B cell (primary cell): ENCODE measurements at regions not wholly inside any gene's neighbourhood (a gene's known extent, or its start where the extent isn't known, plus 50 kb on each side); places are given as distances from the start of the nearest gene placed in this dataset.

Experiments used
- ATAC-seq: fragments of 200-7000 bp; cut with Tn5 transposase; one replicate; pipeline ENCODE4 v1.10.0; 2021; ENCODE audit warnings: low read depth, mild to moderate bottlenecking, moderate number of reproducible peaks, moderate library complexity
- CTCF ChIA-PET: fragments of 350-600 bp; sonication (Branson Sonifier 250); formaldehyde crosslinking; loops from one replicate; lab custom pipeline; 2021; ENCODE audit warnings: antibody characterized with exemption, inconsistent platforms; lab: Charles Lee
- POLR2A ChIA-PET: fragments of 350-600 bp; sonication (Branson Sonifier 250); formaldehyde crosslinking; loops from one replicate; lab custom pipeline; 2021; ENCODE audit warnings: antibody characterized with exemption; lab: Charles Lee
- DNase-seq: peaks from one replicate; pipeline ENCODE4 v3.0.0; 2013
- H2AFZ ChIP-seq: 2 replicates; pipeline ENCODE4 v1.6.1; 2012; ENCODE audit warnings: mild to moderate bottlenecking, low read depth, low read length; ENCODE audit not compliant: insufficient read depth, poor library complexity, severe bottlenecking
- H3K27ac ChIP-seq, 2 donors: 1 replicate in 1 of 2; 2 replicates in 1 of 2; pipeline ENCODE4 v1.5.1; 2012 to 2013; ENCODE audit warnings: low read length in 2 of 2, mild to moderate bottlenecking in 2 of 2, moderate library complexity in 1 of 2
- H3K27me3 ChIP-seq, 4 experiments: fragments of 200-600 bp in 1 of 4; sonication (generic) in 1 of 4; replicated peaks in 1 of 4; 1 replicate in 2 of 4; 2 replicates in 2 of 4; pipeline versions ENCODE4 v1.6.1 to v1.7.0; 2013 to 2016; ENCODE audit warnings: low read length in 3 of 4, mild to moderate bottlenecking in 2 of 4, mixed read lengths in 1 of 4, moderate library complexity in 1 of 4; ENCODE audit not compliant: insufficient read depth in 4 of 4, control insufficient read depth in 3 of 4; ENCODE audit errors: control extremely low read depth in 1 of 4
- H3K36me3 ChIP-seq, 2 experiments: replicated peaks in 1 of 2; 1 replicate in 1 of 2; 2 replicates in 1 of 2; pipeline versions ENCODE4 v1.6.1 to v1.7.1; 2013; ENCODE audit warnings: low read length in 1 of 2; ENCODE audit not compliant: insufficient read depth in 2 of 2, control insufficient read depth in 1 of 2; ENCODE audit errors: control extremely low read depth in 1 of 2, extremely low read depth in 1 of 2
- H3K4me1 ChIP-seq, 2 donors: fragments of 200-600 bp in 1 of 2; sonication (generic) in 1 of 2; 1 replicate in 1 of 2; 2 replicates in 1 of 2; pipeline versions ENCODE4 v1.5.1 to v1.6.1; 2013 to 2017; ENCODE audit warnings: low read length in 2 of 2; ENCODE audit not compliant: control insufficient read depth in 2 of 2, insufficient read depth in 2 of 2
- H3K4me2 ChIP-seq: replicated peaks from 2 replicates; pipeline ENCODE3; 2012; ENCODE audit warnings: mild to moderate bottlenecking, low read depth, low read length; ENCODE audit not compliant: poor library complexity, severe bottlenecking
- H3K4me3 ChIP-seq, 5 experiments: fragments of 200-600 bp in 1 of 5; sonication (generic) in 1 of 5; 1 replicate in 3 of 5; 2 replicates in 2 of 5; pipeline versions ENCODE4 v1.5.1 to v1.7.0; 2011 to 2016; ENCODE audit warnings: low read length in 4 of 5, mild to moderate bottlenecking in 4 of 5, low read depth in 2 of 5, control low read depth in 1 of 5, moderate library complexity in 1 of 5; ENCODE audit not compliant: insufficient read depth in 1 of 5; ENCODE audit errors: control extremely low read depth in 1 of 5, extremely low read depth in 1 of 5
- H3K79me2 ChIP-seq: fragments of 200-600 bp; sonication (generic); one replicate; pipeline ENCODE4 v1.6.0; 2016; ENCODE audit warnings: low read length; ENCODE audit not compliant: control insufficient read depth, insufficient read depth
- H3K9ac ChIP-seq: fragments of 200-600 bp; sonication (generic); 2 replicates; pipeline ENCODE4 v1.6.1; 2017; ENCODE audit warnings: mild to moderate bottlenecking, low read length, moderate library complexity
- H3K9me3 ChIP-seq, 3 donors: one replicate each; pipeline versions ENCODE4 v1.6.1 to v1.7.1; 2013; ENCODE audit warnings: low read length in 2 of 3; ENCODE audit not compliant: control insufficient read depth in 2 of 3, insufficient read depth in 1 of 3; ENCODE audit errors: control extremely low read depth in 1 of 3
- H4K20me1 ChIP-seq: 2 replicates; pipeline ENCODE4 v1.6.0; 2012; ENCODE audit warnings: mild to moderate bottlenecking, low read length; ENCODE audit not compliant: insufficient read depth, control insufficient read depth, poor library complexity, severe bottlenecking
- H3K27ac Mint-ChIP-seq: one replicate; pipeline ENCODE4 v1.8.0; 2021; ENCODE audit warnings: mixed read lengths
- H3K27me3 Mint-ChIP-seq: one replicate; pipeline ENCODE4 v1.8.0; 2021; ENCODE audit warnings: mixed read lengths
- H3K4me1 Mint-ChIP-seq: one replicate; pipeline ENCODE4 v1.8.0; 2021; ENCODE audit warnings: mixed read lengths
- H3K4me3 Mint-ChIP-seq: one replicate; pipeline ENCODE4 v1.8.0; 2021; ENCODE audit warnings: mixed read lengths
- H3K9me3 Mint-ChIP-seq: one replicate; pipeline ENCODE4 v1.8.0; 2022; ENCODE audit warnings: mixed read lengths; ENCODE audit not compliant: insufficient read depth
- CTCF ChIP-seq: fragments of 200-600 bp; IDR thresholded peaks from one replicate; pipeline ENCODE4 v1.8.0; 2022; ENCODE audit warnings: antibody characterized with exemption, mild to moderate bottlenecking
- EZH2 ChIP-seq: IDR thresholded peaks from 2 replicates; pipeline ENCODE4 v1.6.1; 2012; ENCODE audit warnings: borderline replicate concordance, low read depth, mild to moderate bottlenecking, moderate library complexity, low read length; ENCODE audit not compliant: insufficient read depth, poor library complexity, severe bottlenecking
- WGBS: methylation state at CpG from one replicate; pipeline ENCODE4 v1.1.5; 2013; ENCODE audit warnings: missing lambda C conversion rate; ENCODE audit not compliant: insufficient coverage; 5-methylcytosine and 5-hydroxymethylcytosine counted together
- intact Hi-C: fragments of 100-400 bp; cut with micrococcal nuclease; formaldehyde crosslinking; loops from one replicate; pipeline ENCODE4 v1.10.0; 2022

DNA sequence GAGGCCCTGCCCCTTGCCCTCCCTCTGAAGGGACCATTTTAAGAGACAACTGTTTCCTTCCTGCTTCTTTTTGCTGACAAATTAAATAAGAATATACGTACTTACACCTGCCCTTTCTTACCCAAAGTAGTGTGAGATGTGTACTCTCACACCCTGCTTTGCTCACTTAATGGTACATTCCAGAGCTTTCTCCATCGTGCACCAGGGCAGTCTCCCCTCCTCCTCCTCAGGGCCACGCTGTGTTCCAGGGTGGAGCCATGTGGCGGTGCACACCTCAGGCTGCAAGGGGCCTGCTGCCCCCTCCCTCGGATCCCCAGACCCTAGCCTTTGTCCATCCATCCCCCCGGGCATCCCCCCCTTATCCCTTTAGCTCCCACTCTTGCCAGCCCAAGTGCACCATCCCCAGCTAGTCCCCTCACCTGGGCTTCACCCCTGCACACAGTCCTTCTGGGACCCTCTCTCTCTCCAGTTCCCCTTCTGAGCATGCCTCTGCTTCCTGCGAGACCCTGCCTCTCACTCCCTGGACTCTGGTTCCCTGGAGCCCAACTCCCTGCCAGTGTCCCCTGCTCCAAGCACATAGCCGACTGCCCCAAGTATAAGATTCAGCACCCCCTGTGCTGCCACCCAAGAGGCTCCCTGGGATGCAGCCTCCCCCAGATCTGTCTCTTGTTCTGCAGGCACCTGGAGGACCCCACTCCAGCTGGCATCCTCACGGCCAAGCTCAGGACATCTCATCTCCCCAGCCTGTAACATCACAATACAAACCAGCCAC is 89.5 kb upstream of the IQSEC1 start:
- Mint-ChIP-seq H3K27ac (no peak overlapping the region), H3K27me3 (peaks cover 7% of the 10 kb centered on the region), H3K9me3 (no peaks in the 10 kb centered on the region), H3K4me3 (no peak overlapping the region), H3K4me1 (no peaks in the 10 kb centered on the region)
- ATAC-seq (no peak), DNase-seq (no peak)
- Histone ChIP-seq H3K36me3 (no peaks in the 10 kb centered on the region), H3K79me2 (no peaks in the 10 kb centered on the region), H3K9me3 (peaks cover 0 to under 1% (median 0%) of the 10 kb centered on the region in 3 donors), H4K20me1 (no peaks in the 10 kb centered on the region), H3K4me2 (no peak overlapping the region), H3K27ac (no peak overlapping the region), H2AFZ (no peak overlapping the region), H3K9ac (no peak overlapping the region), H3K27me3 (peaks cover 0 to 5% (median 0%) of the 10 kb centered on the region in 4 experiments), H3K4me3 (no peak overlapping the region), H3K4me1 (no peaks in the 10 kb centered on the region)
- ChIA-PET POLR2A (no interaction called here), CTCF (no interaction called here)
- TF ChIP-seq EZH2: no peak
- intact Hi-C loops: no loop called here
- WGBS: 80% methylated on average over 8 of the region's 9 CpGs

DNA sequence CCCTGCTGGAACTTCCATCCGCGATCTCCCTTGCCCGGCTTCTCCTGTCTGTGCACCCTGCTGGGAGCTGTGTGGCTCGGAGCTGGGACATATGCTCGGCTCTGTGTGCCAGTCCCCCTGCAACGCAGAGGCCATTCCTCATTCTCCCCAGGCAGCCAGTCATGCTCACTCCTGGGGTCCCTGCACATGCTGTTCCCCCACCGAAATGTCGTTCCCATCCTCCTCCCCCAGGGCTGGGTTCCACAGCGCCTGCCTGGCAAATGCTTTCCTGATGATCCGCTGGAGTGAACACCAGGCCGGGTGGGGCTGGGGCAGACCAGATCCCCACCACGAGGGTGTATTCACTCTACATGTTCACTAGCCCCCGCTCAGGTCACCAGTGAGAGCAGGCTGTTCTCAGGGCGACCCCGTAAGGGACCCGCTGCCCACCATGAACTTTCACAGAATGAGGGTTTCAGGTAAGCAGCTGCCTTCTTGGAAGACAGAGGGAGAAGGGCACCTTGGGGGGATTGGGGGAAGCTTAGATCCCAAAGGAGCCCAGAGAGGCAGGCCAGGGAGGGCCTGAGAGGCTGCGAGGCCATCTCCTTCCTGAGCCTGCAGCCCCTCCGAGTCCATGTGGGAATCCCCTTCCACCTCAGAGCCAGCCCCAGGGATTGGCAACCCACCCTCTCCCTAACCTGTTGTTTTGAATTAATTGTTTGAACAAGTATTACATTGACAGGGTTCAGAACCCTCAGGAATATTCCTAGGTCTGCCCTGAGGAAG is 88.7 kb upstream of the IQSEC1 start:
- H3K79me2 ChIP-seq: no peaks in the 10 kb centered on the region
- 94% methylated on average over 14 of the region's 18 CpGs for WGBS
- no peak for ATAC-seq

More for the DNA sequence above, 88.7 kb upstream of the IQSEC1 start:
- no peaks in the 10 kb centered on the region for H3K36me3 ChIP-seq
- H3K9ac ChIP-seq: no peak overlapping the region
- H2AFZ ChIP-seq: no peak overlapping the region
- TF ChIP-seq EZH2 (no peak), CTCF (no peak)
- H3K4me3 ChIP-seq: no peak overlapping the region
- CTCF ChIA-PET: no interaction called here
- Mint-ChIP-seq H3K27me3 (peaks cover 7% of the 10 kb centered on the region), H3K4me1 (no peaks in the 10 kb centered on the region), H3K9me3 (no peaks in the 10 kb centered on the region), H3K4me3 (no peak overlapping the region), H3K27ac (no peak overlapping the region)
- intact Hi-C loops: no loop called here
- H3K9me3 ChIP-seq: no peaks in the 10 kb centered on the region
- no peak overlapping the region for H3K4me2 ChIP-seq
- DNase-seq: no peak
- H3K27ac ChIP-seq: no peak overlapping the region
- H4K20me1 ChIP-seq: no peaks in the 10 kb centered on the region
- H3K27me3 ChIP-seq: peaks cover 0 to 5% (median 0%) of the 10 kb centered on the region in 4 experiments
- POLR2A ChIA-PET: no interaction called here
- no peaks in the 10 kb centered on the region for H3K4me1 ChIP-seq
